A549 (cell line): ENCODE measurements at regions not wholly inside any gene's neighbourhood (a gene's known extent, or its start where the extent isn't known, plus 50 kb on each side); places are given as distances from the start of the nearest gene placed in this dataset.

Source experiments
- MAFK ChIP-seq: fragments of 450-650 bp; IDR thresholded peaks from 2 replicates; pipeline ENCODE4 v1.6.1; 2014; ENCODE audit not compliant: partially characterized antibody
- MAX ChIP-seq: IDR thresholded peaks from 2 replicates; pipeline ENCODE4 v1.6.1; 2012
- POLR2A ChIP-seq: IDR thresholded peaks from 2 replicates; pipeline ENCODE4 v1.6.1; 2012; ENCODE audit warnings: mild to moderate bottlenecking, low read length
- RARB ChIP-seq: fragments of 250-450 bp; sonication (Bioruptor Pico); IDR thresholded peaks from 2 replicates; pipeline ENCODE4 v1.8.0; 2021; ENCODE audit warnings: mild to moderate bottlenecking, moderate library complexity
- TF ChIP-seq, protein P1 (sequence below): fragments of >200 bp; sonication (Bioruptor Twin); formaldehyde crosslinking; IDR thresholded peaks from 3 replicates; pipeline ENCODE4 v1.5.1; 2016

DNA sequence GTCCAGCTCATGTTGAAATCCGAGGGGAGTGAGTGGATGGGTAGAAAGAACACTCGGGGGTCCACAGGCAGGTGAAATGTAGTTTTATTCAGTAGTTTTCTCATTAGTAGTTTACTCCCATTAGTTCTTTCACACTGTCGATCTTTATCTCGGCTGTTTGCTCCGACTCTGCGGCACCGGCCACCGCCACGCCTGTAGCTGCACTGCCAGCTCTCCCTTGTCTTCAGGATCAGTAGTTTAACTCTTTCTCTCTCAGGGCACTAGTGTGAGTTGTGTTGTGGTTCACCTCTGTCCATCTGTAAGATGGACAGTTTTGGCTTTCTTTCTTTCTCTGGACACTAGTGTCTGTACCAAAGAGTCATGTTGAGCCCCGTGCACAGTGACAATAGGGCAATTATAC is 195.7 kb downstream of the LMBRD1 start:
- TF ChIP-seq, protein P1, sequence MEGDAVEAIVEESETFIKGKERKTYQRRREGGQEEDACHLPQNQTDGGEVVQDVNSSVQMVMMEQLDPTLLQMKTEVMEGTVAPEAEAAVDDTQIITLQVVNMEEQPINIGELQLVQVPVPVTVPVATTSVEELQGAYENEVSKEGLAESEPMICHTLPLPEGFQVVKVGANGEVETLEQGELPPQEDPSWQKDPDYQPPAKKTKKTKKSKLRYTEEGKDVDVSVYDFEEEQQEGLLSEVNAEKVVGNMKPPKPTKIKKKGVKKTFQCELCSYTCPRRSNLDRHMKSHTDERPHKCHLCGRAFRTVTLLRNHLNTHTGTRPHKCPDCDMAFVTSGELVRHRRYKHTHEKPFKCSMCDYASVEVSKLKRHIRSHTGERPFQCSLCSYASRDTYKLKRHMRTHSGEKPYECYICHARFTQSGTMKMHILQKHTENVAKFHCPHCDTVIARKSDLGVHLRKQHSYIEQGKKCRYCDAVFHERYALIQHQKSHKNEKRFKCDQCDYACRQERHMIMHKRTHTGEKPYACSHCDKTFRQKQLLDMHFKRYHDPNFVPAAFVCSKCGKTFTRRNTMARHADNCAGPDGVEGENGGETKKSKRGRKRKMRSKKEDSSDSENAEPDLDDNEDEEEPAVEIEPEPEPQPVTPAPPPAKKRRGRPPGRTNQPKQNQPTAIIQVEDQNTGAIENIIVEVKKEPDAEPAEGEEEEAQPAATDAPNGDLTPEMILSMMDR, result no peak
- TF ChIP-seq MAX (no peak), MAFK (no peak), RARB (no peak), POLR2A (no peak)
